HEK293 (cell line): ENCODE measurements at regions not wholly inside any gene's neighbourhood (a gene's known extent, or its start where the extent isn't known, plus 50 kb on each side); places are given as distances from the start of the nearest gene placed in this dataset.

Experiments
- BCL11A ChIP-seq: fragments of 450-650 bp; formaldehyde crosslinking; IDR thresholded peaks from 2 replicates; pipeline ENCODE4 v1.5.1; 2016; ENCODE audit warnings: low read depth, missing biosample characterization, missing genetic modification characterization
- KLF1 ChIP-seq: fragments of 450-650 bp; formaldehyde crosslinking; IDR thresholded peaks from 2 replicates; pipeline ENCODE4 v1.5.1; 2016; ENCODE audit warnings: missing biosample characterization, missing genetic modification characterization
- ZNF138 ChIP-seq: fragments of 450-650 bp; formaldehyde crosslinking; IDR thresholded peaks from 2 replicates; pipeline ENCODE4 v1.5.1; 2016; ENCODE audit warnings: missing biosample characterization, missing genetic modification characterization, borderline replicate concordance
- ZNF2 ChIP-seq: fragments of 450-650 bp; formaldehyde crosslinking; IDR thresholded peaks from 2 replicates; pipeline ENCODE4 v1.5.1; 2016; ENCODE audit warnings: missing biosample characterization, missing genetic modification characterization
- ZNF239 ChIP-seq: fragments of 450-650 bp; formaldehyde crosslinking; IDR thresholded peaks from 2 replicates; pipeline ENCODE4 v1.5.1; 2016; ENCODE audit warnings: missing biosample characterization, missing genetic modification characterization
- ZNF302 ChIP-seq: fragments of 450-650 bp; formaldehyde crosslinking; IDR thresholded peaks from 2 replicates; pipeline ENCODE4 v1.5.1; 2016; ENCODE audit warnings: missing biosample characterization, missing genetic modification characterization, low read depth
- ZNF624 ChIP-seq: fragments of 450-650 bp; formaldehyde crosslinking; IDR thresholded peaks from 2 replicates; pipeline ENCODE4 v1.5.1; 2017; ENCODE audit warnings: missing biosample characterization, missing genetic modification characterization
- TF ChIP-seq, protein P1 (sequence below): fragments of 450-650 bp; formaldehyde crosslinking; IDR thresholded peaks from 2 replicates; pipeline ENCODE4 v1.5.1; 2016; ENCODE audit warnings: missing biosample characterization, missing genetic modification characterization
- TF ChIP-seq, protein P2 (sequence below): fragments of 450-650 bp; formaldehyde crosslinking; IDR thresholded peaks from 2 replicates; pipeline ENCODE4 v1.5.1; 2016; ENCODE audit warnings: missing biosample characterization, missing genetic modification characterization, low read depth

DNA sequence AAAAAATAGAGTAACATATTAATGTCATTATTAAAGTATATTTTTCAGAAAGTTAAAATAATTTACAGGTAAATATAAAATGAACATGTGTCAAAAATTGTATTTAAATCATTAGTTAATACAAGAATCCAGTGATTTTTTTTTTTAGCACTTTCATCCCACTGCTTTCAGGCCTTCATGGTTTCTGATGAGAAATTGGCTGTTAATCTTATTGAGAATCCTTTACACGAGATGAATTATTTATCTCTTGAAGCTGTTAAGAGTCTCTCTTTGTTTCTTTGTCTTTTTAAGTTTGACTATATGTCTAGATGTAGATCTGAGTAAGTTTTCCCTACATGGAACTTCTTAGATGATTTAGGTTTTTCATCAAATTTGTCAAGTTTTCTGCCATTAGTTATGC, 578.5 kb upstream of the KCND2 start:
- TF ChIP-seq ZNF302 (tag by site-specific recombination), result no peak
- TF ChIP-seq, protein P1, sequence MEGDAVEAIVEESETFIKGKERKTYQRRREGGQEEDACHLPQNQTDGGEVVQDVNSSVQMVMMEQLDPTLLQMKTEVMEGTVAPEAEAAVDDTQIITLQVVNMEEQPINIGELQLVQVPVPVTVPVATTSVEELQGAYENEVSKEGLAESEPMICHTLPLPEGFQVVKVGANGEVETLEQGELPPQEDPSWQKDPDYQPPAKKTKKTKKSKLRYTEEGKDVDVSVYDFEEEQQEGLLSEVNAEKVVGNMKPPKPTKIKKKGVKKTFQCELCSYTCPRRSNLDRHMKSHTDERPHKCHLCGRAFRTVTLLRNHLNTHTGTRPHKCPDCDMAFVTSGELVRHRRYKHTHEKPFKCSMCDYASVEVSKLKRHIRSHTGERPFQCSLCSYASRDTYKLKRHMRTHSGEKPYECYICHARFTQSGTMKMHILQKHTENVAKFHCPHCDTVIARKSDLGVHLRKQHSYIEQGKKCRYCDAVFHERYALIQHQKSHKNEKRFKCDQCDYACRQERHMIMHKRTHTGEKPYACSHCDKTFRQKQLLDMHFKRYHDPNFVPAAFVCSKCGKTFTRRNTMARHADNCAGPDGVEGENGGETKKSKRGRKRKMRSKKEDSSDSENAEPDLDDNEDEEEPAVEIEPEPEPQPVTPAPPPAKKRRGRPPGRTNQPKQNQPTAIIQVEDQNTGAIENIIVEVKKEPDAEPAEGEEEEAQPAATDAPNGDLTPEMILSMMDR (tag by site-specific recombination), result no peak
- TF ChIP-seq ZNF239 (tag by site-specific recombination), result no peak
- TF ChIP-seq, protein P2, sequence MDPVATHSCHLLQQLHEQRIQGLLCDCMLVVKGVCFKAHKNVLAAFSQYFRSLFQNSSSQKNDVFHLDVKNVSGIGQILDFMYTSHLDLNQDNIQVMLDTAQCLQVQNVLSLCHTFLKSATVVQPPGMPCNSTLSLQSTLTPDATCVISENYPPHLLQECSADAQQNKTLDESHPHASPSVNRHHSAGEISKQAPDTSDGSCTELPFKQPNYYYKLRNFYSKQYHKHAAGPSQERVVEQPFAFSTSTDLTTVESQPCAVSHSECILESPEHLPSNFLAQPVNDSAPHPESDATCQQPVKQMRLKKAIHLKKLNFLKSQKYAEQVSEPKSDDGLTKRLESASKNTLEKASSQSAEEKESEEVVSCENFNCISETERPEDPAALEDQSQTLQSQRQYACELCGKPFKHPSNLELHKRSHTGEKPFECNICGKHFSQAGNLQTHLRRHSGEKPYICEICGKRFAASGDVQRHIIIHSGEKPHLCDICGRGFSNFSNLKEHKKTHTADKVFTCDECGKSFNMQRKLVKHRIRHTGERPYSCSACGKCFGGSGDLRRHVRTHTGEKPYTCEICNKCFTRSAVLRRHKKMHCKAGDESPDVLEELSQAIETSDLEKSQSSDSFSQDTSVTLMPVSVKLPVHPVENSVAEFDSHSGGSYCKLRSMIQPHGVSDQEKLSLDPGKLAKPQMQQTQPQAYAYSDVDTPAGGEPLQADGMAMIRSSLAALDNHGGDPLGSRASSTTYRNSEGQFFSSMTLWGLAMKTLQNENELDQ (tag by site-specific recombination), result no peak
- TF ChIP-seq KLF1 (tag by site-specific recombination), result no peak
- TF ChIP-seq BCL11A, result no peak
- TF ChIP-seq ZNF2 (tag by site-specific recombination), result no peak
- TF ChIP-seq ZNF624 (tag by site-specific recombination), result no peak
- no peak for TF ChIP-seq ZNF138 (tag by site-specific recombination)
